OCI-LY1 (cell line): ENCODE measurements at regions not wholly inside any gene's neighbourhood (a gene's known extent, or its start where the extent isn't known, plus 50 kb on each side); places are given as distances from the start of the nearest gene placed in this dataset.

Experiments
- H2AFZ ChIP-seq: fragments of 200-600 bp; sonication (generic), shearing (Covaris generic); 2 replicates; pipeline ENCODE4 v1.6.0; 2014; ENCODE audit warnings: antibody characterized with exemption, mild to moderate bottlenecking, low read length
- H3F3A ChIP-seq: fragments of 200-600 bp; sonication (generic), shearing (Covaris generic); 2 replicates; pipeline ENCODE4 v1.6.0; 2014; ENCODE audit warnings: mild to moderate bottlenecking, antibody characterized with exemption, low read length, moderate library complexity; ENCODE audit not compliant: insufficient read depth
- H3K27ac ChIP-seq: fragments of 200-600 bp; sonication (generic); 2 replicates; pipeline ENCODE4 v1.5.1; 2014; ENCODE audit warnings: low read length, mixed run types, mild to moderate bottlenecking, low read depth; ENCODE audit not compliant: poor library complexity, severe bottlenecking
- H3K27me3 ChIP-seq: fragments of 200-600 bp; sonication (generic); 2 replicates; pipeline ENCODE4 v1.6.0; 2014; ENCODE audit warnings: antibody characterized with exemption, mild to moderate bottlenecking, low read length, moderate library complexity; ENCODE audit not compliant: insufficient read depth
- H3K36me3 ChIP-seq: fragments of 200-600 bp; sonication (generic); 2 replicates; pipeline ENCODE4 v1.6.1; 2014; ENCODE audit warnings: mild to moderate bottlenecking, antibody characterized with exemption, low read length, moderate library complexity, mixed read lengths; ENCODE audit not compliant: insufficient read depth
- H3K4me1 ChIP-seq: fragments of 200-600 bp; sonication (generic); 2 replicates; pipeline ENCODE4 v1.5.1; 2014; ENCODE audit warnings: mild to moderate bottlenecking, low read length, moderate library complexity; ENCODE audit not compliant: insufficient read depth, severe bottlenecking
- H3K4me2 ChIP-seq: fragments of 200-600 bp; sonication (generic), shearing (Covaris generic); 2 replicates; pipeline ENCODE4 v1.6.1; 2014; ENCODE audit warnings: low read length
- H3K4me3 ChIP-seq: fragments of 200-600 bp; sonication (generic); 2 replicates; pipeline ENCODE4 v1.5.1; 2014; ENCODE audit warnings: low read length, low read depth, mild to moderate bottlenecking, mixed read lengths; ENCODE audit not compliant: poor library complexity, severe bottlenecking
- H3K79me2 ChIP-seq: fragments of 200-600 bp; shearing (Covaris generic); 2 replicates; pipeline ENCODE4 v1.6.1; 2016; ENCODE audit warnings: mixed run types, low read length, mixed read lengths; ENCODE audit not compliant: insufficient read depth
- H3K9ac ChIP-seq: fragments of 200-600 bp; sonication (generic), shearing (Covaris generic); 2 replicates; pipeline ENCODE4 v1.6.1; 2014; ENCODE audit warnings: mild to moderate bottlenecking, low read length, mixed read lengths
- H3K9me2 ChIP-seq: fragments of 200-600 bp; sonication (generic), shearing (Covaris generic); 2 replicates; pipeline ENCODE4 v1.6.1; 2014; ENCODE audit warnings: low read depth, mild to moderate bottlenecking, low read length, mixed read lengths
- H3K9me3 ChIP-seq: fragments of 200-600 bp; shearing (Covaris generic); 2 replicates; pipeline ENCODE4 v1.6.1; 2014; ENCODE audit warnings: low read length, mixed read lengths
- H4K20me1 ChIP-seq: fragments of 200-600 bp; sonication (generic), shearing (Covaris generic); 2 replicates; pipeline ENCODE4 v1.6.0; 2016; ENCODE audit warnings: mild to moderate bottlenecking, low read length; ENCODE audit not compliant: insufficient read depth
- EZH2 ChIP-seq: fragments of 200-600 bp; sonication (generic), shearing (Covaris generic); IDR thresholded peaks from 2 replicates; pipeline ENCODE4 v1.8.0; 2017; ENCODE audit warnings: borderline replicate concordance, mixed run types, mild to moderate bottlenecking, antibody characterized with exemption, low read length, moderate library complexity, mixed read lengths
- TF ChIP-seq, protein P1 (sequence below): fragments of 200-600 bp; sonication (generic), shearing (Covaris generic); IDR thresholded peaks from 2 replicates; pipeline ENCODE4 v1.5.1; 2017; ENCODE audit warnings: mild to moderate bottlenecking, antibody characterized with exemption, low read length, moderate library complexity, mixed read lengths

DNA sequence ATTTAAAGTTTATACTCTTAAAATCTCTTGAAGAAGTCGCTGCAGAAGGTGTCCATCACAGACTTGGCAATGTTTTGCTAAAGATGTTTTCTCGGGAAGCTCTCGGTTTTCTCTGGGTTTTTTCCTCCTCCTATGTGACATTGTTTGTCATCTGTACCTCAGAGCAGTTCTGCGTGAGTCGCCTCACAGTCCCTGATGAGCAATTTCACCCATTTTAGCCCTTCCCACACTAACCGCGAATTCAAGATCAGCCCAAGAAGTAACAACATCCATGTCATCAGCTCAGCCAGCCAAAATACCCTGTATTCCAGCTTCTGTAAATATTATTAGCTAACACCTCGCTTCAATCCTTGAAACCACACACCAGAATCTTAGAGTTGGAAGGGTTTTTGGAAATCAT is 224.3 kb upstream of the SETMAR start:
- Histone ChIP-seq H3K9me3 (no peaks in the 10 kb centered on the region), H3K4me3 (no peak overlapping the region)
- TF ChIP-seq, protein P1, sequence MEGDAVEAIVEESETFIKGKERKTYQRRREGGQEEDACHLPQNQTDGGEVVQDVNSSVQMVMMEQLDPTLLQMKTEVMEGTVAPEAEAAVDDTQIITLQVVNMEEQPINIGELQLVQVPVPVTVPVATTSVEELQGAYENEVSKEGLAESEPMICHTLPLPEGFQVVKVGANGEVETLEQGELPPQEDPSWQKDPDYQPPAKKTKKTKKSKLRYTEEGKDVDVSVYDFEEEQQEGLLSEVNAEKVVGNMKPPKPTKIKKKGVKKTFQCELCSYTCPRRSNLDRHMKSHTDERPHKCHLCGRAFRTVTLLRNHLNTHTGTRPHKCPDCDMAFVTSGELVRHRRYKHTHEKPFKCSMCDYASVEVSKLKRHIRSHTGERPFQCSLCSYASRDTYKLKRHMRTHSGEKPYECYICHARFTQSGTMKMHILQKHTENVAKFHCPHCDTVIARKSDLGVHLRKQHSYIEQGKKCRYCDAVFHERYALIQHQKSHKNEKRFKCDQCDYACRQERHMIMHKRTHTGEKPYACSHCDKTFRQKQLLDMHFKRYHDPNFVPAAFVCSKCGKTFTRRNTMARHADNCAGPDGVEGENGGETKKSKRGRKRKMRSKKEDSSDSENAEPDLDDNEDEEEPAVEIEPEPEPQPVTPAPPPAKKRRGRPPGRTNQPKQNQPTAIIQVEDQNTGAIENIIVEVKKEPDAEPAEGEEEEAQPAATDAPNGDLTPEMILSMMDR, result no peak
- TF ChIP-seq EZH2, result no peak

DNA sequence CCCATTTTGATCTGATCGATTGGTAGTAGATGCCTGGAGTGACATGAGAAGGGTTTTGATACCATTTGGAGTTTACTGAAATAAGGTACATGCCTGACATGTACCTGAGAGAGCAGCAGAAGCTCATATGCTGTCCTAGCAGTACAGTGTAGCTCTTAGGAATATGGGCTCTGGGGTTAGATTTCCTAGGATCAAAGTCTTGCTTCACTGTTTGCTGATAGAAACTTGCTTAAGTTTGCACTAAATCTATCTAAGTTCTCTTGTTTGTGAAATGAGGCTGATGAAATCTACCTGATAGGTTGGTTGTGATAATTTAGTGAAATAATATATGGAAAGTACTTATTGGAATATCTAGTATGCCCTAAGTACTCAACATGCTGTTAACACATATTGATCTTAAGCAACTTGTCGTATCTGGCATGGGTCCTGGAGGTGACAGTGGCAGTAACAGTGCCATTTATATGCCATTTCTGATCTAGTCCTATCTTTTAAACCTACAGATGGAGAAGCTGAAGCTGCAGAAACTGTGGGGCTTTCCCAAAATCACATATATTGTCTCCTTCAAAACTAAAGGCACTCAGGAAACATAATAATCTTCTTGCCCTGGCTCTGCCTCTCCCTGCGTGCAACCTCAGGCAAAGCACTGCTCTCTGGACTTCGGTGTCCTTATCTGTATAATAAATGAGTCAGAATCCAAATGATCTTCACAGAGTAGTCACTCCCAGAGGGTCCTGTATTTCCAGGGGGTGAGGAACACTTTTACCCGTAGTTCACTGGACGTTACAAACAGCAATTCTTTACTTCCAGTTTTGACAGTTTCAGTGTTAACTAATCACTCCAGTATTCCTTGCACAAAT is 223.6 kb upstream of the SETMAR start:
- Histone ChIP-seq H2AFZ (no peak overlapping the region), H3K27me3 (no peaks in the 10 kb centered on the region), H4K20me1 (no peaks in the 10 kb centered on the region), H3K9ac (no peak overlapping the region), H3K27ac (no peak overlapping the region), H3F3A (no peaks in the 10 kb centered on the region), H3K4me3 (no peak overlapping the region), H3K79me2 (no peaks in the 10 kb centered on the region), H3K4me1 (no peaks in the 10 kb centered on the region), H3K36me3 (no peaks in the 10 kb centered on the region), H3K9me2 (no peaks in the 10 kb centered on the region), H3K4me2 (no peak overlapping the region), H3K9me3 (no peaks in the 10 kb centered on the region)
- TF ChIP-seq, protein P1, result no peak
- TF ChIP-seq EZH2, result no peak

More for the DNA sequence above, 224.3 kb upstream of the SETMAR start:
- H3K4me1 ChIP-seq, result no peaks in the 10 kb centered on the region
- H3K27ac ChIP-seq, result no peak overlapping the region
- no peaks in the 10 kb centered on the region for H3K36me3 ChIP-seq
- no peak overlapping the region for H3K4me2 ChIP-seq
- H3K27me3 ChIP-seq, result no peaks in the 10 kb centered on the region
- no peak overlapping the region for H3K9ac ChIP-seq
- no peaks in the 10 kb centered on the region for H3K9me2 ChIP-seq
- H4K20me1 ChIP-seq, result no peaks in the 10 kb centered on the region
- H3K79me2 ChIP-seq, result no peaks in the 10 kb centered on the region
- no peaks in the 10 kb centered on the region for H3F3A ChIP-seq
- no peak overlapping the region for H2AFZ ChIP-seq

DNA sequence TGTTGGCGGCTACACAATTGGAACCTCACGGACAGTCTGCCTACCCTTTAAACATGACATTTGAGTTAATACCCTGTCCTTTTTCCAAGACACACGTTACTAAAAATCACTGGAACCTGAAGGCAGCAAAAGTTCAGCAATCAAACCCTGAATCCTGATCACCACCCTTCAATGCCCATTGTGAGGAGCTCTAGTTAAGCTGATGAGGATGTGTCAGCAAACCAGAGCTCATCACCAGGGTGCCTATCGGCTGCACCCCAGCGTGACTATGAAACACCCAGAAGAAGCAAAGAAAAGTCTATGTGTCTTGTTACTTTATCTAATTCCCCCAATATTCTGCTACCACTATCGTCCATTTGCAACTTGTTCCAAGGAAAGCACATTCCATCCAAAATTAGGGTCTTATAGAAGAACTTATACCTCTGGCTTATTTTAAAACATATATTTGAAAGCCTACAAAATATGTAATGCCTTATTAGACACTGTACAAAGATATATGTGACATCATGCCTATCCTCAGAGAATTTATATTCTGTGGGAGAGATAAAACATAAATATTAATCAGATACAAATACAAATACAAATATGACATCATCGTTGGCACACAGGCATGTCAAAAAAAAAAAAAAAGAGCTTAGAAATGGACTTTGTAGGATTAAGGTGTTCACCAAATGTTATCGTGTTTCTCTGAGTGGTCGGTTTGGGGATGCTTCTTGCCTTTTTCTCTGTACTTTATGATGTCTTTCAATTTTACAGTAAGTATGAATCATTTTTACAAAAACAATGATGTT is 219.7 kb upstream of the SETMAR start:
- Histone ChIP-seq H3K27me3 (no peaks in the 10 kb centered on the region), H3K4me3 (no peak overlapping the region), H3K4me1 (no peaks in the 10 kb centered on the region), H3F3A (no peaks in the 10 kb centered on the region), H3K4me2 (no peak overlapping the region), H3K9me2 (no peaks in the 10 kb centered on the region), H4K20me1 (no peaks in the 10 kb centered on the region), H3K36me3 (no peaks in the 10 kb centered on the region), H3K27ac (no peak overlapping the region), H3K79me2 (no peaks in the 10 kb centered on the region), H2AFZ (no peak overlapping the region), H3K9me3 (no peaks in the 10 kb centered on the region), H3K9ac (no peak overlapping the region)
- TF ChIP-seq EZH2, result no peak
- TF ChIP-seq, protein P1, result no peak
